Activated T-helper 17 cell treated with anti-CD3 and anti-CD28 coated beads, Interleukin-2, amount 50 U/mL, for 72 hours (primary cell): ENCODE measurements at regions not wholly inside any gene's neighbourhood (a gene's known extent, or its start where the extent isn't known, plus 50 kb on each side); places are given as distances from the start of the nearest gene placed in this dataset.
"Not testable (repeated sequence)": the region's sequence is repeated elsewhere in the genome, so short reads cannot be mapped to it uniquely, and the experiment has no call there.

ENCODE experiments used
- ATAC-seq: fragments of 150-1000 bp; cut with Tn5 transposase; replicated peaks from 2 replicates; pipeline ENCODE4 v1.10.0; 2021; ENCODE audit warnings: mild to moderate bottlenecking, moderate library complexity
- H3K27ac Mint-ChIP-seq: one replicate; pipeline ENCODE4 v1.8.0; 2022; ENCODE audit warnings: mixed read lengths
- H3K27me3 Mint-ChIP-seq: one replicate; pipeline ENCODE4 v1.8.0; 2022; ENCODE audit warnings: mixed read lengths
- H3K36me3 Mint-ChIP-seq: one replicate; pipeline ENCODE4 v1.8.0; 2022; ENCODE audit warnings: low read depth, mild to moderate bottlenecking, mixed read lengths
- H3K4me1 Mint-ChIP-seq: one replicate; pipeline ENCODE4 v1.8.0; 2022; ENCODE audit warnings: mixed read lengths
- H3K4me3 Mint-ChIP-seq: one replicate; pipeline ENCODE4 v1.8.0; 2022; ENCODE audit warnings: mild to moderate bottlenecking, mixed read lengths
- H3K9me3 Mint-ChIP-seq: one replicate; pipeline ENCODE4 v1.8.0; 2022; ENCODE audit warnings: mixed read lengths

DNA sequence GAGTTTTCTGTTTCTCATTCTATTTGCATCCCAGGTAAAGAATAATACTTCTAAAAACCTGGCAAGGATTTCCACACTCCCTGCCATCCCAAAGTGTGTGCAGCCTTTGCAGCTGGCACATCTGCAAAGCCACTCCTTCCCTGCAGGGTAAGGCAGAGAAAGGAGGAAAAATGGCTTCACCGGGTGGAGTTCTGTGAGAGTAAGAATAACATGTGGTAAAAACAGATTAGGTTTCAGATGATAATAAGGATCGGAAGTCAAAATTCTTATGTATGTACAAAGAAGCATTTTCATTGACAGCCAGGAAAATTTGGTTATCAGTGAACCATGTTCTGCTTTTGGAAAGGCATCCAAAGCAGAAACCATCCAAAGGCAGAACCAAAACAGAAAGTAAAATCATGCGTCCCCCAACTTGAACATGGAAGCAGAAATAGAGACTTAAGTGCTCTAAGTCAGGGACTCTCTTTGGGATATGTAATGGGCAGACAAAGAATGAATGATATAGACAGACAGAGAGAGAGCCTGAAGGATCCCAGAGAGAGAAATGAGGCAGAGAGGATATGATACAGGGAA is 192.6 kb upstream of the CCDC196 start:
- Mint-ChIP-seq H3K27ac (no peak overlapping the region), H3K36me3 (no peaks in the 10 kb centered on the region), H3K4me3 (no peak overlapping the region)

DNA sequence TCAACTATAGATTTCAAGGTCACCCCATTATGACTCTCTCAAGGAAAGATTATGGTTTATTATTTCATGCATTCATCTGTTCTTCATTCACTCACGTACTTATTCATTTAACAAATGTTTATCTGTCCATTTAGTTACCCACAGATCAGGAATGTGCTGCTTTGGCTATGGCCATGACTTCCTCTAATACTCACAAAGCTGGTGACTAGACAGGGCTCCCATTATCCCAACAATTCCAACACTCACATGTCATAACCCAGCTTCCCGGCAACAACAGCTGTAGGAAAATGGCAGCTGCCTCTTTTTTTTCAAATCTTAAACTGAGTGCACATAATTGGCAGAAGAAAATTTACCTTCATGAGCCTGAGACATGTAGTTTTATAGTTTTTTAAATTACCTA is 190.8 kb upstream of the CCDC196 start:
- no peak overlapping the region for H3K27ac Mint-ChIP-seq
- H3K36me3 Mint-ChIP-seq = no peaks in the 10 kb centered on the region
- no peaks in the 10 kb centered on the region for H3K4me1 Mint-ChIP-seq
- no peak for ATAC-seq
- H3K9me3 Mint-ChIP-seq = peaks cover 4% of the 10 kb centered on the region
- no peaks in the 10 kb centered on the region for H3K27me3 Mint-ChIP-seq
- no peak overlapping the region for H3K4me3 Mint-ChIP-seq

More for the DNA sequence above, 192.6 kb upstream of the CCDC196 start:
- peaks cover under 1% of the 10 kb centered on the region for H3K9me3 Mint-ChIP-seq
- ATAC-seq = no peak
- no peaks in the 10 kb centered on the region for H3K27me3 Mint-ChIP-seq
- H3K4me1 Mint-ChIP-seq = no peaks in the 10 kb centered on the region

DNA sequence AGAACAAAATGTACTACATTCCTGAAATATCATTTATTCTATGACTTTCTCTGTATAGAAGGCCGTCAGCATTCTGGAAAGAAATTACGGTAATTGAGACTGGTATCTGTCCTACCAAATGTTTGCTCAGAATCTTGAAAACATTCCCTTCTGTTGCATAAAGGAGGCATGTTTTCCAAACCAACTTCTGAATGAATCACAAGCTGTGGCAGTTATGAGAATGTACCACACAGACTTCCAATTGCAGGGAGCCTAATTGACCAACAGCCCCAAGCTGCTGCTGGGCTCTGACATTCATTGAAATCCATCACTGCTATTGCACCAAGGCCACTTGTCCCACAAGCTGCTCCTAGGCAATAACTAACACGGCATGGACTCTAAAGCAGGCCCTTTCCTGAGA is 185.3 kb upstream of the CCDC196 start:
- H3K9me3 Mint-ChIP-seq = peaks cover 8% of the 10 kb centered on the region
- H3K4me1 Mint-ChIP-seq = no peaks in the 10 kb centered on the region
- no peaks in the 10 kb centered on the region for H3K27me3 Mint-ChIP-seq
- no peak for ATAC-seq
- H3K27ac Mint-ChIP-seq = no peak overlapping the region
- no peak overlapping the region for H3K4me3 Mint-ChIP-seq
- H3K36me3 Mint-ChIP-seq = no peaks in the 10 kb centered on the region

DNA sequence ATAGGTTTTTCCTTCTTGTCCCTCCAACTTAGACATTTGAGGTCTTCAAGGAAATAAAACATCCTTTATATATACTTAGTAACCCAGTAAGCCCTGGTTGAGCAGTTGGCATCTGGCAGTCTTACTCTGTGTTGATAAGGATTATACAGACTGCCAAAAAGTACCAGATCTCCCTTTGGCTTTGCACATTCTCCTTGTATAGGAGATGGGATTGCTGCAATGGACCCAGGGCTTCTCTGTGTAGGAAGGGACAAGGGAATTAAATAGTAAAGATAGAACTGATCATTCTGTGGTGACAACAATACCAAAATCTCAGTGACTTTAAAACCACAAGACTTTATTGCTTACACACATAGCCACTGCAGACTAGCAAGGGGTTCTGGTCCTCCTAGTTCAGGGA is 180.1 kb upstream of the CCDC196 start:
- Mint-ChIP-seq H3K27ac (no peak overlapping the region), H3K4me1 (no peaks in the 10 kb centered on the region), H3K9me3 (peaks cover 19% of the 10 kb centered on the region), H3K27me3 (no peaks in the 10 kb centered on the region), H3K4me3 (no peak overlapping the region), H3K36me3 (no peaks in the 10 kb centered on the region)
- ATAC-seq = no peak

DNA sequence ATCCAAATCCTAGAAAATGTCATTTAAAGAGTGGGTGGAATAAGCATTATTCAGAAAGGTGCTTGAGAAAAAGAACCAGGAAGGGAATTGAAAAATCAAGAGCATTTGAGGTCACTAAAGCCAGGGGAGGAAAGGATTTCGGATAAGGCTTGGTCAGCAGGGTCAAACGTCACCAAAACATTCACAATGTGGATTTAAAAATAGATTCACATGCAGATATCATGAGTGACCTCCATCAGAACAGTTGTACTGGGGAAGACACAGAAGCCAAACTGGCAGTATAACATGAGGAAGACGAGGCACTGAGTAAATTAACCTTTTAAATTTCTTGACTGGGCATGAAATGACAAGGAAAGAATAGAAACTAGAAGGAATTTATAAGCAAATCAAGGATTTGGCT is 175.1 kb upstream of the CCDC196 start:
- ATAC-seq = no peak

DNA sequence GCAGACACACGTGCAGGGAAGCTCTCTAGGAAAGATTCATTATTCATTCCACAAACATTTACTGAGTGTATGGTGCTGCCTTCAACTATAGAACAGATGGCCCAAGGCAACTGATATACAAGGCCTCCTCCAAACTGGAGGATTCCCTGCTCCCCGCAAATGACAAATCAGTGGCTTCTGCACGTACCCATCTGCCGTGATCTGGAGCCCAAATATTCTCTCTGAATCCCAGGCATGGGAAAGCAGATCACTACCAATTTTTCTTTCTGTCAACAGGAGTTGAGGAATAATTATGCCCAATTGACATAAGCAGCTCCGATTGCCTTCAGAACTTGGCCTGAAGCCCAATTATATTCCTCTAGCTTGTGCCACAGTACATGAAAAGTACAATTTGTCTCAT is 174.2 kb upstream of the CCDC196 start:
- Mint-ChIP-seq H3K27me3 (peaks cover 2% of the 10 kb centered on the region), H3K4me3 (no peak overlapping the region), H3K27ac (no peak overlapping the region), H3K36me3 (no peaks in the 10 kb centered on the region), H3K4me1 (no peaks in the 10 kb centered on the region), H3K9me3 (peaks cover 14% of the 10 kb centered on the region)
- ATAC-seq = no peak

More for the DNA sequence above, 175.1 kb upstream of the CCDC196 start:
- no peaks in the 10 kb centered on the region for H3K36me3 Mint-ChIP-seq
- H3K4me1 Mint-ChIP-seq = no peaks in the 10 kb centered on the region
- peaks cover 2% of the 10 kb centered on the region for H3K27me3 Mint-ChIP-seq
- H3K4me3 Mint-ChIP-seq = no peak overlapping the region
- H3K27ac Mint-ChIP-seq = no peak overlapping the region
- peaks cover 15% of the 10 kb centered on the region for H3K9me3 Mint-ChIP-seq

DNA sequence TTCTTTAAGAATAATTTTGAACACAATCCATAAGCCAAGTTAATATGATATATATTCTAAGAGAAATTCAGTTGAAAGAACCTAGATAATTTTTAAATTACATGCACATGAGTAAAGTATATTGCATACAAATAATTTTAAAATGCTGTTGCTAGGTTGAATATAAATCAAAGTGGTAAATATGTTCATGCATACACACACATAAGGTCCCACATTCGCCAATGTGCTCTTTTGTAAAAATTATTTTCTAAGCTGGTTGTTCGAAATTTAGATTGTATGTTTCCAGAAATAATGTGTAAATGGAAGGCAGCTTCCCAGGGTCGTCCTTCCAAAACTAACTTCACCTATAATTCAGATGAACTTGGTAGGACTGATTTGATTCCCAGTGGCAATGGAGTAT is 173.7 kb upstream of the CCDC196 start:
- peaks cover 2% of the 10 kb centered on the region for H3K27me3 Mint-ChIP-seq
- H3K4me1 Mint-ChIP-seq = no peaks in the 10 kb centered on the region
- no peaks in the 10 kb centered on the region for H3K36me3 Mint-ChIP-seq
- ATAC-seq = no peak
- peaks cover 12% of the 10 kb centered on the region for H3K9me3 Mint-ChIP-seq
- no peak overlapping the region for H3K27ac Mint-ChIP-seq
- H3K4me3 Mint-ChIP-seq = no peak overlapping the region

DNA sequence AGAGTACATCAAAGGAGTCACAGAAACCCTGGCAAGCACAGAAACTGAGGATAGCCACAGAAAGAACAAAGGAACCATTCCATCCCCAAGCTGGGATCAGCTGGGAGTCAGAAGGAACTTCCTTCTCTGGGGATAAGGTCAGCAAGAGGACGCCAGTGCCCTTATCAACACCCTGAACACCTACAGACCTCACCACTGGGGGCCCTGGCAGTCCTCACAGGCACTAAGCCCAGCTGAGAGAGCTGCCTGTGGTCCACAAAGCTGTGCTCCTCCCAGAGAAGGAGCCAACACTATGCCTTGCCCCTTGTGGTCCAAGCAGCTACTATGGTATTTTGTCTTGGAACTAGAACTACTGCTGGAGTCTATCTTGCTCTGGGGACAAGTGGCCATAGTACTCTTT is 171.1 kb upstream of the CCDC196 start:
- Mint-ChIP-seq H3K27ac (no peak overlapping the region), H3K4me3 (no peak overlapping the region), H3K4me1 (no peaks in the 10 kb centered on the region), H3K9me3 (peaks cover 11% of the 10 kb centered on the region), H3K27me3 (peaks cover 2% of the 10 kb centered on the region), H3K36me3 (no peaks in the 10 kb centered on the region)
- ATAC-seq = no peak

DNA sequence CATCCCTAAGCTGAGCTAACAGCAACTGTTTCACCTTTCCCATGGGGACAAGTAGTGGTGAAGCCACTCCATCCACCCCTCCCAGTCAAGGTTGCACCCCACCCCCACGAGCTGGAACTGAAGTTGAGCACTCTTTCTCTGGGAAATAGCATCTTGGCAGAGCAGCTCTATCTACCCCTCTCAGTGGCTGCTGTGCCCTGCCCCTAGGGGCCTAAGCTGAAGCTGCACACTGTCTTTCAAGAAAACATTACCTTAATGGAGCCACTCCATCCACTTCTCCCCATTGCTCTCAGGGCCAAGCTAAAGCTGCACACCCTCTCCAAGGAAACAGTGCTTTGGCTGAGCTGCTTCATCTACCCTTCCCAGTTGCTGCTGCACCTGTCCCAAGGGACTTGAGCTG is 170.6 kb upstream of the CCDC196 start:
- peaks cover 11% of the 10 kb centered on the region for H3K9me3 Mint-ChIP-seq
- H3K4me3 Mint-ChIP-seq = no peak overlapping the region
- ATAC-seq = no peak
- peaks cover 2% of the 10 kb centered on the region for H3K27me3 Mint-ChIP-seq
- H3K36me3 Mint-ChIP-seq = no peaks in the 10 kb centered on the region
- no peaks in the 10 kb centered on the region for H3K4me1 Mint-ChIP-seq
- no peak overlapping the region for H3K27ac Mint-ChIP-seq

DNA sequence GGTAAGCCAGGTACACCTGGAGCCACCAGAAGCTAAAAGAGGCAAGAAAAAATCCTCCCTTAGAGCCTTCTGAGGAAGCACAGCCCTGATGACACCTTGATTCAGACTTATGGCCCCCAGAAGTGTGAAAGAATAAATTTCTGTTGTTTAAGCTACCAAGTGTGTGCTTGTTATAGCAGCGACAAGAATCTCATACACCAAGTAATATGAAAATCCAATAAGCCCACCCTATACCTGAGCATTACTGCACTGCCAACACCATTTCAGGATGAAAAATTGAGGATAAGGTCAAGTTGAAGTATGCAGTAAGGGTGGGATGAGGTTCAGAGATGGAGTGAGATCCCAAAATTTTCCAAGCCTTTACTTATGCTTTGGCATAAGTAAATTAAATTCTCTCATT is 163.6 kb upstream of the CCDC196 start:
- no peak overlapping the region for H3K27ac Mint-ChIP-seq
- H3K4me3 Mint-ChIP-seq = no peak overlapping the region
- H3K36me3 Mint-ChIP-seq = no peaks in the 10 kb centered on the region
- no peak for ATAC-seq
- H3K27me3 Mint-ChIP-seq = no peaks in the 10 kb centered on the region
- H3K4me1 Mint-ChIP-seq = no peaks in the 10 kb centered on the region
- H3K9me3 Mint-ChIP-seq = peaks cover 14% of the 10 kb centered on the region

DNA sequence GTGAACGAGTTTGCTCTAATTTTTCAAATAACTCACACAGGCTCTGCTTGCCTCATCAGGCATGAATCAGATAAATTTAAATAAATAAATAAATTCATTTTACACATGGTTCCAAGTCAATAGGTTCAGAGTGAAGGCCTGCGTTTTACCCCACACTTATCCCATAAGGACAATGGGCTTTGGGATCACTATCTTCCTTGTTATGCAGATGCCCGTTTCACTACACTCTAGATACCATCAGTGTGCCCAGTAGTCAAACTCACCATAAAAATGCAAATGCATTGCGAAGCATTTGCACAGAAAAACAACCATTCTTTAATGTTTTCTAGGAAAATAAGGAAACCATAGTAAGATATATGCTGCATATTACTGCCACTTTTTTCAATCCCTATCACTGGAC is 155.9 kb upstream of the CCDC196 start:
- H3K27me3 Mint-ChIP-seq = no peaks in the 10 kb centered on the region
- no peak overlapping the region for H3K27ac Mint-ChIP-seq
- peaks cover 3% of the 10 kb centered on the region for H3K9me3 Mint-ChIP-seq
- ATAC-seq = no peak
- H3K4me3 Mint-ChIP-seq = no peak overlapping the region
- no peaks in the 10 kb centered on the region for H3K36me3 Mint-ChIP-seq
- H3K4me1 Mint-ChIP-seq = no peaks in the 10 kb centered on the region

DNA sequence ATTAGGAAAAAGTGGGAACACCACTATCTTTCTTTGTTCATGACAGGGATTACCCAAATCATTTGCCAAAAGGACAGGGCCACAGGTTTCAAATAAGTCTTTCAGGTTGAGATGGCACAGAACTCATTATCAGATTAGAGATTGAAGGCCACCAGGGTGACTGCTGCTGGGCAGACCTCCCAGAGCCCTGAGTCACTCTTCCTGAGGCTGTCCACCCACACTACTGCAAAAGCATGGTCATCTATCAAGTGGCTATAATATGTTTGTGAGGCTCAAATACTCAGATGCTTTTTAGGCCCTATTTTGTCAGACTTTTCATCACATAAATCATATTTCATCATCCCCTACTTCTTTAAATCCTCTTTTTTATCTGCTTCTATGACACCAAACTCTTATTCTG is 155.3 kb upstream of the CCDC196 start:
- no peak overlapping the region for H3K27ac Mint-ChIP-seq
- peaks cover 10% of the 10 kb centered on the region for H3K9me3 Mint-ChIP-seq
- no peaks in the 10 kb centered on the region for H3K4me1 Mint-ChIP-seq
- no peak overlapping the region for H3K4me3 Mint-ChIP-seq
- no peak for ATAC-seq
- H3K27me3 Mint-ChIP-seq = peaks cover 5% of the 10 kb centered on the region
- H3K36me3 Mint-ChIP-seq = no peaks in the 10 kb centered on the region

DNA sequence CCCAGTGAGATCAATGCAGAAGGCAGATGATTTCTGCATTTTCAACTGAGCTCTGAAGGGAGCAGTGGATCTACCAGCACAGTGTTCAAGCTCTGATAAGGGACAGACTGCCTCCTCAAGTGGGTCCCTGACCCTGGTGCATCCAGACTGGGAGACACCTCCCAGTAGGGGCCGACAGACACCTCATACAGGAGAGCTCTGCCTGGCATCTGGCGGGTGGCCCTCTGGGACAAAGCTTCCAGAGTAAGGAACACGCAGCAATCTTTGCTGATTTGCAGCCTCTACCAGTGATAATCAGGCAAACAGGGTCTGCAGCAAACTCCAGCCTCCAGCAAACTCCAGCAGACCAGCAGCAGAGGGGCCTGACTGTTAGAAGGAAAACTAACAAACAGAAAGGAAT is 152.9 kb upstream of the CCDC196 start:
- peaks cover 11% of the 10 kb centered on the region for H3K9me3 Mint-ChIP-seq
- not testable (repeated sequence) for H3K36me3 Mint-ChIP-seq, ATAC-seq, H3K4me1 Mint-ChIP-seq, H3K27me3 Mint-ChIP-seq, H3K27ac Mint-ChIP-seq, H3K4me3 Mint-ChIP-seq

DNA sequence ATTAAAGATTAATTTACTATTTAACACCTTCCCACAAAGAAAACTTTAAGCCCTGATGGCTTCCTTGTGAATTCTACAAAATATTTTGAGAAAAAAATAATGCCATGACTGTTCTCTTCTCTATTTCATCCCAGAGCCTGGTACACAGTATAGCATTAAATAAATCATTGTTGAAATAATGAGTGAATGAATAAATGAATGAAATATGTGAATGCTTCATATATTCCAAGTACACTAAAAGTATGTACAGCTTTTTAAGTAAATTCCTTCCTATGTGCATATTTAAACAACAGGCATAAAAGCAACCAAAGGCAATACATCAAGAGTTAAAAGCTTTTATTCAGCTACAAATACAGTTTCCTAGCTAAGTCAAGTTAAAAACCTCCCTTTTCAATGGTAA is 144.9 kb upstream of the CCDC196 start:
- no peak for ATAC-seq
- Mint-ChIP-seq H3K36me3 (no peaks in the 10 kb centered on the region), H3K4me1 (no peaks in the 10 kb centered on the region), H3K9me3 (no peaks in the 10 kb centered on the region), H3K27ac (no peak overlapping the region), H3K27me3 (no peaks in the 10 kb centered on the region), H3K4me3 (no peak overlapping the region)

DNA sequence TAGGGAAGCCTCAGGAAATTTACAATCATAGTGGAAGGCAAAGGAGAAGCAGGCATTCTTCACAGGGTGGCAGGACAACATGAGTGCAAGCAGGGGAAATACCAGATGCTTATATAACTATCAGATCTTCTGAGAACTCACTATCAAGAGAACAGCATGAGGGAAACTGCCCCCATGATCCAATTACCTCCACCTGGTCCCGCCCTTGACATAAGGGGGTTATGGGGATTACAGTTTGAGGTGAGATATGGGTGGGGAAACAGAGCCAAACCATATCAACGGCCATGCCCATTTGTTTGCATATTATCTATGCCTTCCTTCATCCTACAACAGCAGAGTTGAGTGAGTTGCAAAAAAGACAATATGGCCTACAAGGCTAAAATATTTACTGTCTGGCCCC is 140.2 kb upstream of the CCDC196 start:
- H3K27me3 Mint-ChIP-seq = no peaks in the 10 kb centered on the region
- H3K4me3 Mint-ChIP-seq = no peak overlapping the region
- no peak overlapping the region for H3K27ac Mint-ChIP-seq
- H3K4me1 Mint-ChIP-seq = no peaks in the 10 kb centered on the region
- peaks cover 10% of the 10 kb centered on the region for H3K9me3 Mint-ChIP-seq
- H3K36me3 Mint-ChIP-seq = no peaks in the 10 kb centered on the region
- ATAC-seq = no peak

DNA sequence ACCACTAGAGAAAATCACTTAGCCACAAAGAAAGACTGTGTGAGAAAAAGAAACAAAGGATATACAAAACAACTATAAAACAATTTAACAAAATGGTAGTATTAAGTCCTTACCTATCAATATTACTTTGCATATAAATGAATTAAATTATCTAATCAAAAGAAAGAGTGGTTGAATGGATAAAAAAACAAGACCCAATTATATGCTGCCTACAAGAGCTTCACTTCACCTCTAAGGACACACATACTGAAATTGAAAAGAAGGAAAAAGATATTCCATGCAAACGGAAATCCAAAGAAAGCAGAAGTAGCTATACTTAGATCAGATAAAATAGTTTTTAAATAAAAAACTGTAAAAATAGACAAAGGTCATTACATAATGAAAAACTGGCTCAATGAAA is 134.9 kb upstream of the CCDC196 start:
- no peaks in the 10 kb centered on the region for H3K27me3 Mint-ChIP-seq
- H3K4me3 Mint-ChIP-seq = no peak overlapping the region
- H3K4me1 Mint-ChIP-seq = no peaks in the 10 kb centered on the region
- peaks cover 10% of the 10 kb centered on the region for H3K9me3 Mint-ChIP-seq
- no peak for ATAC-seq
- H3K27ac Mint-ChIP-seq = no peak overlapping the region
- no peaks in the 10 kb centered on the region for H3K36me3 Mint-ChIP-seq
